Upper lobe of left lung (tissue), 4 donors: ENCODE measurements at regions not wholly inside any gene's neighbourhood (a gene's known extent, or its start where the extent isn't known, plus 50 kb on each side); places are given as distances from the start of the nearest gene placed in this dataset.

Source experiments
- CTCF ChIP-seq, 6 experiments: fragments of 450-650 bp in 4 of 6; fragments of 200-600 bp in 2 of 6; sonication (generic) in 2 of 6; IDR thresholded peaks; one replicate each; pipeline ENCODE4 v1.5.1; 2016 to 2019; ENCODE audit warnings: antibody characterized with exemption in 6 of 6
- POLR2A ChIP-seq, 4 donors: fragments of 450-650 bp; IDR thresholded peaks; one replicate each; pipeline ENCODE4 v1.5.1; 2016 to 2017; ENCODE audit warnings: antibody characterized with exemption in 4 of 4, mild to moderate bottlenecking in 2 of 4
- POLR2AphosphoS5 ChIP-seq, 2 donors: sonication (generic); formaldehyde crosslinking; IDR thresholded peaks; one replicate each; pipeline ENCODE4 v1.5.1; 2017; ENCODE audit warnings: antibody characterized with exemption in 2 of 2

GRCh38 chr6:130766239-130767144 is 60.7 kb upstream of the SMLR1 start:
- no peak for TF ChIP-seq CTCF (IDR thresholded peaks at IDR 0.05)
- no peak for TF ChIP-seq POLR2A (IDR thresholded peaks at IDR 0.05)
- no peak for TF ChIP-seq POLR2AphosphoS5 (IDR thresholded peaks at IDR 0.05)
